ENCODE measurements at regions not wholly inside any gene's neighbourhood (a gene's known extent, or its start where the extent isn't known, plus 50 kb on each side); places are given as distances from the start of the nearest gene placed in this dataset.

GRCh38 chr1:234716908-234717375 is 107.0 kb upstream of the IRF2BP2 start:
- Histone ChIP-seq H3K27me3 (ENCODE audit: insufficient read depth, poor library complexity, severe bottlenecking) (no peaks in the 10 kb centered on the region), H3K4me1 (ENCODE audit: insufficient read depth, poor library complexity, severe bottlenecking) (peaks cover 2% of the 10 kb centered on the region), H3K27ac (ENCODE audit: poor library complexity, severe bottlenecking) (no peak overlapping the region), H3K36me3 (ENCODE audit: low read depth) (no peaks in the 10 kb centered on the region), H3K9me3 (ENCODE audit: severe bottlenecking) (no peaks in the 10 kb centered on the region), H3K4me3 (ENCODE audit: severe bottlenecking) (no peak overlapping the region)
- ATAC-seq (ENCODE audit: low read depth) (no peak), DNase-seq (ENCODE audit: low spot score) (no peak)
- TF ChIP-seq CTCF (IDR thresholded peaks at IDR 0.05; ENCODE audit: poor library complexity, severe bottlenecking): no peak

DNA sequence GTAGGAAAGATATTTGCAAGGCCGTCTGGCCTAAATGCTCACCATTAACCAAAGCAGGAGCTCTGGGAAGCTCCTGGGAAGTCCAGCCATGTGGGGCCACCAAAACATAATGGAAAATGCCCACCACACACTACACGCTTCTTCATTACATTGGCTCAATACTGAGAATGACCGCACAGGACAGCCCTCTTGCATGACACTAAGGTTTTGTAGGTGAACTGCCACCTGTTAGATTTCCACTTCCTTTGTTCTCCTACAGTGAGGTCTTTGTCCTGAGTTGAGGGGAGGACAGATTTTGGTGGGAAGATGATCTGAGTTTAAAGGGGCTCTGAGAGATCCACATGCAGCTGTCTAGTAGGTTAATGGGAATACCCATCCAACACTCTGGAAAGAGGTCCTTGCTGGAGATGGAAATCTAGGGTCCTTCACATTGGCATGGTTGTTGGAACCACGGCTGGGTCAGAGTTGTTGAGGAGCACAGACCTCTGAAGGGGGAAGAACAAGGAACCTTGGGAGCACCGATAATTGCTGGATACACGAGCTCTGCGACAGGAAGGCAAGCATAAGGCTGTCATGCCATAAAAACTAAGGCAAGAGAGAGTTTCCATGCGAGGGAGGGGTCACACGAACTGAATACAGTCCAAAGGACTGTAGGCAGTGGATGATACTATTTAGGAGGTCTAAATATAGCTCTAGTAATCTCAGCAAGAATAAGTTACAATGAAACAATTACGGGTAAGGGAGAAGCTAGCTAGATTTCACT is 105.5 kb upstream of the IRF2BP2 start:
- no peaks in the 10 kb centered on the region for H3K4me1 ChIP-seq (ENCODE audit: insufficient read depth, poor library complexity, severe bottlenecking)

GRCh38 chr1:234713859-234714258 is 103.9 kb upstream of the IRF2BP2 start:
- Histone ChIP-seq H3K4me3 (ENCODE audit: severe bottlenecking) (no peak overlapping the region), H3K9me3 (ENCODE audit: severe bottlenecking) (no peaks in the 10 kb centered on the region), H3K36me3 (ENCODE audit: low read depth) (no peaks in the 10 kb centered on the region), H3K27me3 (ENCODE audit: insufficient read depth, poor library complexity, severe bottlenecking) (no peaks in the 10 kb centered on the region), H3K4me1 (ENCODE audit: insufficient read depth, poor library complexity, severe bottlenecking) (no peaks in the 10 kb centered on the region), H3K27ac (ENCODE audit: poor library complexity, severe bottlenecking) (no peak overlapping the region)
- DNase-seq (ENCODE audit: low spot score) (no peak), ATAC-seq (ENCODE audit: low read depth) (no peak)
- no peak for TF ChIP-seq CTCF (IDR thresholded peaks at IDR 0.05; ENCODE audit: poor library complexity, severe bottlenecking)

More for the DNA sequence above, 105.5 kb upstream of the IRF2BP2 start:
- DNase-seq (ENCODE audit: low spot score) (no peak), ATAC-seq (ENCODE audit: low read depth) (no peak)
- Histone ChIP-seq H3K9me3 (ENCODE audit: severe bottlenecking) (no peaks in the 10 kb centered on the region), H3K27me3 (ENCODE audit: insufficient read depth, poor library complexity, severe bottlenecking) (no peaks in the 10 kb centered on the region), H3K36me3 (ENCODE audit: low read depth) (no peaks in the 10 kb centered on the region), H3K4me3 (ENCODE audit: severe bottlenecking) (no peak overlapping the region), H3K27ac (ENCODE audit: poor library complexity, severe bottlenecking) (no peak overlapping the region)
- TF ChIP-seq CTCF (IDR thresholded peaks at IDR 0.05; ENCODE audit: poor library complexity, severe bottlenecking): no peak

- H3K4me3 ChIP-seq (ENCODE audit: severe bottlenecking): no peak overlapping the region
- H3K27me3 ChIP-seq (ENCODE audit: insufficient read depth, poor library complexity, severe bottlenecking): no peaks in the 10 kb centered on the region
- H3K27ac ChIP-seq (ENCODE audit: poor library complexity, severe bottlenecking): no peak overlapping the region
- ATAC-seq (ENCODE audit: low read depth) (no peak), DNase-seq (ENCODE audit: low spot score) (no peak)
- no peak for TF ChIP-seq CTCF (IDR thresholded peaks at IDR 0.05; ENCODE audit: poor library complexity, severe bottlenecking)
- H3K9me3 ChIP-seq (ENCODE audit: severe bottlenecking): no peaks in the 10 kb centered on the region
- no peaks in the 10 kb centered on the region for H3K4me1 ChIP-seq (ENCODE audit: insufficient read depth, poor library complexity, severe bottlenecking)
- H3K36me3 ChIP-seq (ENCODE audit: low read depth): no peaks in the 10 kb centered on the region
These were observed 103.5 kb upstream of the IRF2BP2 start for GRCh38 chr1:234713440-234713839.

DNA sequence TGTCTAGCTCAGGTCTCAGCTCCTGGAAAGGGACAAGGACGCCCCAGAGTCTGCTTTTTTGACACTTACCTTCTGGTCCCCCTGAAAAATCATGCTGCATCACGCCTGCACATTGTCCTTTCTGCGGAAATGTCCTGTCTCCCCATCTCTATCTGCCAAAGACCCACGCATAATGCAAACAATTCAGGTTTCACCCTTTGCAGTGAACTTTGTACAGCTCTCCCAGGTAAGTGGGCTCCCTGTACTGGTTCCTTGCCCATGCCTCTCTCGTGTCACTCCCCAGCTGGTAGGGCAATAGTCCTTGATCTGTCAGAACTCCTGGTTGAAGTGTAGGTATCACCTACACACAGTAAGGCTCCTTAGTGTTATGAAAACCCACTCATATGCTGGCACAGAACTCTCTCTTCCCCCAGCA is 102.9 kb upstream of the IRF2BP2 start:
- Histone ChIP-seq H3K27ac (ENCODE audit: poor library complexity, severe bottlenecking) (no peak overlapping the region), H3K27me3 (ENCODE audit: insufficient read depth, poor library complexity, severe bottlenecking) (no peaks in the 10 kb centered on the region), H3K9me3 (ENCODE audit: severe bottlenecking) (no peaks in the 10 kb centered on the region), H3K4me1 (ENCODE audit: insufficient read depth, poor library complexity, severe bottlenecking) (no peaks in the 10 kb centered on the region), H3K36me3 (ENCODE audit: low read depth) (no peaks in the 10 kb centered on the region), H3K4me3 (ENCODE audit: severe bottlenecking) (no peak overlapping the region)
- no peak for TF ChIP-seq CTCF (IDR thresholded peaks at IDR 0.05; ENCODE audit: poor library complexity, severe bottlenecking)
- no peak for ATAC-seq (ENCODE audit: low read depth)
- no peak for DNase-seq (ENCODE audit: low spot score)
